Endothelial cell of umbilical vein (primary cell): ENCODE measurements at regions not wholly inside any gene's neighbourhood (a gene's known extent, or its start where the extent isn't known, plus 50 kb on each side); places are given as distances from the start of the nearest gene placed in this dataset.

ENCODE experiments used
- EZH2 ChIP-seq: IDR thresholded peaks from 2 replicates; pipeline ENCODE4 v1.6.1; 2012; ENCODE audit warnings: borderline replicate concordance, low read depth, mild to moderate bottlenecking, moderate library complexity, low read length, inconsistent platforms; ENCODE audit not compliant: severe bottlenecking
- FOS ChIP-seq: IDR thresholded peaks from 2 replicates; pipeline ENCODE4 v1.6.1; 2011; ENCODE audit warnings: mild to moderate bottlenecking, low read length, moderate library complexity, borderline replicate concordance; ENCODE audit not compliant: insufficient read depth
- GATA2 ChIP-seq: IDR thresholded peaks from 2 replicates; pipeline ENCODE4 v1.7.0; 2011; ENCODE audit warnings: low read depth, mild to moderate bottlenecking, moderate library complexity, mixed read lengths, low read length; ENCODE audit not compliant: insufficient read length, insufficient read depth
- JUN ChIP-seq: IDR thresholded peaks from 2 replicates; pipeline ENCODE4 v1.6.1; 2011; ENCODE audit warnings: borderline replicate concordance, low read depth; ENCODE audit not compliant: insufficient read length, insufficient read depth
- MYC ChIP-seq: IDR thresholded peaks from one replicate; pipeline ENCODE4 v1.6.1; 2011; ENCODE audit warnings: mild to moderate bottlenecking, low read depth, low read length
- POLR2A ChIP-seq: IDR thresholded peaks from 2 replicates; pipeline ENCODE4 v1.6.1; 2012; ENCODE audit warnings: low read depth, mild to moderate bottlenecking, control low read depth, low read length
- POLR2AphosphoS5 ChIP-seq: IDR thresholded peaks from 2 replicates; pipeline ENCODE4 v1.6.1; 2012; ENCODE audit warnings: low read depth, mild to moderate bottlenecking, control low read depth, low read length, moderate library complexity; ENCODE audit not compliant: insufficient read depth
- TF ChIP-seq, protein P1 (sequence below), 2 donors: IDR thresholded peaks; 1 replicate in 1 of 2; 2 replicates in 1 of 2; pipeline ENCODE4 v1.5.1; 2011; ENCODE audit warnings: low read length in 2 of 2, mild to moderate bottlenecking in 2 of 2, moderate library complexity in 2 of 2, control low read depth in 1 of 2, inconsistent platforms in 1 of 2, low read depth in 1 of 2; ENCODE audit not compliant: insufficient read depth in 1 of 2; ENCODE audit errors: extremely low read depth in 1 of 2
- TF ChIP-seq, protein P2 (sequence below): IDR thresholded peaks from 2 replicates; pipeline ENCODE4 v1.6.1; 2011; ENCODE audit not compliant: insufficient read depth, insufficient read length

DNA sequence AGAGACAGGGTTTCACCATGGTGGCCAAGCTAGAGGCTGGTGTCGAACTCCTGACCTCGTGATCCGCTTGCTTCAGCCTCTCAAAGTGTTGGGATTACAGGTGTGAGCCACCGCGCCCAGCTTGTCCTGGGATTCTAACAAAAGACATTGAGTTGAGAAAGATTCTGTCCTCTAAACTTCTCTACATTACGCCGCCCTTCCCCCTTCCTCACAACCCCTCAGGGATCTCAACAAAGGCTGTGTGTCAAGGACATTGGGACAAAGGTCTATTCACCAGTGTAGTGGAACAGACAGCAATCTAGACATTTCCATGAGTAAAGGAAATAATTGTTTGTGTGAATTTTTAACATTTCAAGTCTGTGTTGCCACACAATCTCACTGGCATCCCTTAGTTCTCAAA, 68.8 kb upstream of the KIF5B start:
- TF ChIP-seq EZH2, result no peak
- TF ChIP-seq, protein P1, sequence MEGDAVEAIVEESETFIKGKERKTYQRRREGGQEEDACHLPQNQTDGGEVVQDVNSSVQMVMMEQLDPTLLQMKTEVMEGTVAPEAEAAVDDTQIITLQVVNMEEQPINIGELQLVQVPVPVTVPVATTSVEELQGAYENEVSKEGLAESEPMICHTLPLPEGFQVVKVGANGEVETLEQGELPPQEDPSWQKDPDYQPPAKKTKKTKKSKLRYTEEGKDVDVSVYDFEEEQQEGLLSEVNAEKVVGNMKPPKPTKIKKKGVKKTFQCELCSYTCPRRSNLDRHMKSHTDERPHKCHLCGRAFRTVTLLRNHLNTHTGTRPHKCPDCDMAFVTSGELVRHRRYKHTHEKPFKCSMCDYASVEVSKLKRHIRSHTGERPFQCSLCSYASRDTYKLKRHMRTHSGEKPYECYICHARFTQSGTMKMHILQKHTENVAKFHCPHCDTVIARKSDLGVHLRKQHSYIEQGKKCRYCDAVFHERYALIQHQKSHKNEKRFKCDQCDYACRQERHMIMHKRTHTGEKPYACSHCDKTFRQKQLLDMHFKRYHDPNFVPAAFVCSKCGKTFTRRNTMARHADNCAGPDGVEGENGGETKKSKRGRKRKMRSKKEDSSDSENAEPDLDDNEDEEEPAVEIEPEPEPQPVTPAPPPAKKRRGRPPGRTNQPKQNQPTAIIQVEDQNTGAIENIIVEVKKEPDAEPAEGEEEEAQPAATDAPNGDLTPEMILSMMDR (IDR thresholded peaks at IDR 0.05; ENCODE audit: extremely low read depth in 1 of 2, insufficient read depth in 1 of 2, low read depth in 1 of 2, low read length in 2 of 2), result no peak
- no peak for TF ChIP-seq GATA2
- TF ChIP-seq POLR2AphosphoS5, result no peak
- TF ChIP-seq POLR2A, result no peak
- TF ChIP-seq, protein P2, sequence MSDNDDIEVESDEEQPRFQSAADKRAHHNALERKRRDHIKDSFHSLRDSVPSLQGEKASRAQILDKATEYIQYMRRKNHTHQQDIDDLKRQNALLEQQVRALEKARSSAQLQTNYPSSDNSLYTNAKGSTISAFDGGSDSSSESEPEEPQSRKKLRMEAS, result no peak
- TF ChIP-seq FOS, result no peak
- no peak for TF ChIP-seq MYC
- no peak for TF ChIP-seq JUN
